Astrocyte (in vitro differentiated cells and primary cell): ENCODE measurements at regions not wholly inside any gene's neighbourhood (a gene's known extent, or its start where the extent isn't known, plus 50 kb on each side); places are given as distances from the start of the nearest gene placed in this dataset.

Experiments
- DNase-seq: peaks from one replicate; pipeline ENCODE4 v3.0.0-alpha.2; 2010; ENCODE audit warnings: low read depth
- FAIRE-seq: peaks from 2 replicates; lab custom pipeline; 2011; peaks lifted over from hg19 to GRCh38; lab: Jason Lieb, UNC
- H2AFZ ChIP-seq: 2 replicates; pipeline ENCODE4 v1.6.0; 2012; ENCODE audit warnings: low read depth, low read length, inconsistent platforms
- H3K27ac ChIP-seq: 2 replicates; pipeline ENCODE4 v1.5.1; 2011; ENCODE audit warnings: low read depth, low read length, inconsistent platforms
- H3K27me3 ChIP-seq: 2 replicates; pipeline ENCODE4 v1.6.0; 2011; ENCODE audit warnings: low read length, inconsistent platforms; ENCODE audit not compliant: insufficient read depth
- H3K36me3 ChIP-seq: 2 replicates; pipeline ENCODE4 v1.5.1; 2011; ENCODE audit warnings: low read length, inconsistent platforms; ENCODE audit not compliant: insufficient read depth
- H3K4me1 ChIP-seq: 2 replicates; pipeline ENCODE4 v1.5.1; 2011; ENCODE audit warnings: low read length, inconsistent platforms; ENCODE audit not compliant: insufficient read depth
- H3K4me2 ChIP-seq: 2 replicates; pipeline ENCODE4 v1.6.0; 2012; ENCODE audit warnings: low read length, inconsistent platforms
- H3K4me3 ChIP-seq: 2 replicates; pipeline ENCODE4 v1.5.1; 2011; ENCODE audit warnings: low read depth, mild to moderate bottlenecking, low read length, inconsistent platforms; ENCODE audit not compliant: insufficient read depth
- H3K79me2 ChIP-seq: 2 replicates; pipeline ENCODE4 v1.6.0; 2012; ENCODE audit warnings: mild to moderate bottlenecking, low read length, inconsistent platforms; ENCODE audit not compliant: insufficient read depth
- H3K9ac ChIP-seq: 2 replicates; pipeline ENCODE4 v1.6.0; 2012; ENCODE audit warnings: mild to moderate bottlenecking, low read length, inconsistent platforms
- H3K9me3 ChIP-seq: 2 replicates; pipeline ENCODE4 v1.5.1; 2012; ENCODE audit warnings: low read depth, mild to moderate bottlenecking, low read length, inconsistent platforms; ENCODE audit not compliant: insufficient read depth
- H4K20me1 ChIP-seq: 2 replicates; pipeline ENCODE4 v1.6.0; 2012; ENCODE audit warnings: low read length, inconsistent platforms; ENCODE audit not compliant: insufficient read depth
- H3K27ac Mint-ChIP-seq: one replicate; pipeline ENCODE4 v1.8.0; 2021; ENCODE audit warnings: mild to moderate bottlenecking, mixed read lengths; ENCODE audit not compliant: unreplicated experiment
- H3K27me3 Mint-ChIP-seq: one replicate; pipeline ENCODE4 v1.8.0; 2021; ENCODE audit warnings: low read depth, mixed read lengths; ENCODE audit not compliant: unreplicated experiment
- H3K36me3 Mint-ChIP-seq: one replicate; pipeline ENCODE4 v1.8.0; 2021; ENCODE audit warnings: low read depth, mixed read lengths; ENCODE audit not compliant: unreplicated experiment
- H3K4me1 Mint-ChIP-seq: one replicate; pipeline ENCODE4 v1.8.0; 2021; ENCODE audit warnings: low read depth, mixed read lengths; ENCODE audit not compliant: unreplicated experiment
- H3K4me3 Mint-ChIP-seq: one replicate; pipeline ENCODE4 v1.8.0; 2021; ENCODE audit warnings: mild to moderate bottlenecking, moderate library complexity, mixed read lengths; ENCODE audit not compliant: unreplicated experiment
- H3K9me3 Mint-ChIP-seq: one replicate; pipeline ENCODE4 v1.8.0; 2021; ENCODE audit warnings: mild to moderate bottlenecking, mixed read lengths; ENCODE audit not compliant: unreplicated experiment
- CTCF ChIP-seq: IDR thresholded peaks from 2 replicates; pipeline ENCODE4 v1.5.1; 2011; ENCODE audit warnings: low read depth, mild to moderate bottlenecking, inconsistent platforms, low read length, moderate library complexity; ENCODE audit not compliant: insufficient read depth
- EZH2 ChIP-seq: IDR thresholded peaks from 2 replicates; pipeline ENCODE4 v1.6.1; 2012; ENCODE audit warnings: mild to moderate bottlenecking, low read length, inconsistent platforms; ENCODE audit not compliant: insufficient read depth

DNA sequence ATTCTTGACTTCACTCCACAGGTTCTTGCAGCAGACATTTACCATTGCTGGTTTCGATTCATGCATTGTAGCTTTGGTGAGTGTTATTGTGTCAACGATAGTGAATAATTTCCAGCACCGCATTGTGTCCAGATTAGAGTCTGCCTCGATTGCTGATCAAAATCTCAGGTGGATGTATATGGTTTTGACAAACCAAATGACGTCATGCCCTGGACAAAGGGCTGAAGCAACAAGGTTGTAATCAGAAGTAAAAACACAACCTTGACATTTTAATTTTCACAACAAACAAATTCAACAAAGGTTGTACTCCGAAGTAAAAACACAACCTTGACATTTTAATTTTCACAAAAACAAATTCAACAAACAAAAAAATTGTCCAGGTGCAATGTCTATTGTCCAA lies 81.1 kb upstream of the WWC2 start:
- Mint-ChIP-seq H3K9me3 (peaks cover 2% of the 10 kb centered on the region), H3K27ac (no peak overlapping the region), H3K4me1 (no peaks in the 10 kb centered on the region), H3K36me3 (no peaks in the 10 kb centered on the region), H3K4me3 (no peak overlapping the region), H3K27me3 (peaks cover 22% of the 10 kb centered on the region)
- TF ChIP-seq EZH2 (no peak), CTCF (no peak)
- Histone ChIP-seq H3K9me3 (no peaks in the 10 kb centered on the region), H3K4me1 (no peaks in the 10 kb centered on the region), H3K27me3 (peaks cover under 1% of the 10 kb centered on the region), H3K79me2 (no peaks in the 10 kb centered on the region), H3K27ac (no peak overlapping the region), H4K20me1 (no peaks in the 10 kb centered on the region), H2AFZ (no peak overlapping the region), H3K9ac (no peak overlapping the region), H3K4me2 (no peak overlapping the region), H3K4me3 (no peak overlapping the region), H3K36me3 (no peaks in the 10 kb centered on the region)
- no peak for FAIRE-seq
- DNase-seq: no peak

GRCh38 chr4:183014361-183015084 lies 84.5 kb upstream of the WWC2 start:
- H3K4me2 ChIP-seq: no peak overlapping the region
- H4K20me1 ChIP-seq: no peaks in the 10 kb centered on the region
- no peaks in the 10 kb centered on the region for H3K36me3 ChIP-seq
- Mint-ChIP-seq H3K9me3 (peaks cover 2% of the 10 kb centered on the region), H3K4me3 (no peak overlapping the region), H3K36me3 (no peaks in the 10 kb centered on the region), H3K27me3 (peaks cover 31% of the 10 kb centered on the region), H3K4me1 (no peaks in the 10 kb centered on the region), H3K27ac (no peak overlapping the region)
- H3K27me3 ChIP-seq: peaks cover 8% of the 10 kb centered on the region
- no peak overlapping the region for H2AFZ ChIP-seq
- no peaks in the 10 kb centered on the region for H3K9me3 ChIP-seq
- no peak overlapping the region for H3K4me3 ChIP-seq
- TF ChIP-seq EZH2 (no peak), CTCF (no peak)
- no peaks in the 10 kb centered on the region for H3K4me1 ChIP-seq
- no peaks in the 10 kb centered on the region for H3K79me2 ChIP-seq
- DNase-seq: no peak
- no peak for FAIRE-seq
- no peak overlapping the region for H3K27ac ChIP-seq
- H3K9ac ChIP-seq: no peak overlapping the region

DNA sequence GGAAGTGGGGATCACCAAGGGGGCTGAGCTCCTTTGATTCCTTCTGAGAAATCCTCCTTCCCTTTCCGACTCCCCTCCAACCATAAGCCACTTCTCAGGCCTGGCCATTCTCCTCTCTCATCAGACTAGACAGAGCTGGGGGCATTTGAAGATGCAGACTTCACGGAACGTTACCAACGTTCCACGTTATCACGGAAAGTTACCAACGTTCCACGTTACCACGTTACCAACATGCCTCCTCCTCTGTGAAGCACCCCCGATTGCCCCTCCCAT lies 85.4 kb upstream of the WWC2 start:
- Histone ChIP-seq H3K36me3 (no peaks in the 10 kb centered on the region), H3K27ac (no peak overlapping the region), H3K9ac (no peak overlapping the region), H2AFZ (no peak overlapping the region), H3K79me2 (no peaks in the 10 kb centered on the region), H4K20me1 (no peaks in the 10 kb centered on the region), H3K9me3 (no peaks in the 10 kb centered on the region), H3K4me3 (no peak overlapping the region), H3K27me3 (peaks cover 14% of the 10 kb centered on the region), H3K4me1 (no peaks in the 10 kb centered on the region), H3K4me2 (no peak overlapping the region)
- Mint-ChIP-seq H3K27me3 (peaks cover 37% of the 10 kb centered on the region), H3K9me3 (peaks cover 2% of the 10 kb centered on the region), H3K4me1 (no peaks in the 10 kb centered on the region), H3K27ac (no peak overlapping the region), H3K4me3 (no peak overlapping the region), H3K36me3 (no peaks in the 10 kb centered on the region)
- no peak for DNase-seq
- TF ChIP-seq EZH2 (no peak), CTCF (no peak)
- FAIRE-seq: no peak
